ENCODE measurements at regions not wholly inside any gene's neighbourhood (a gene's known extent, or its start where the extent isn't known, plus 50 kb on each side); places are given as distances from the start of the nearest gene placed in this dataset.

- H3K4me3 ChIP-seq: no peak overlapping the region
- H3K9ac ChIP-seq (ENCODE audit: control insufficient read depth, insufficient read depth, low read length): no peak overlapping the region
- H3K36me3 ChIP-seq (ENCODE audit: control insufficient read depth in 2 of 2, insufficient read depth in 2 of 2, low read length in 1 of 2): no peaks in the 10 kb centered on the region
- 75% methylated on average over 6 of the region's 6 CpGs for WGBS (ENCODE audit: insufficient coverage, insufficient replicate concordance, low lambda C conversion rate, missing lambda C conversion rate)
- TF ChIP-seq STAT1 (conservative IDR thresholded peaks at IDR 0.05) (no peak), NR2C1 (IDR thresholded peaks at IDR 0.05) (no peak), ELK1 (IDR thresholded peaks at IDR 0.05; ENCODE audit: low read depth, low read length) (no peak), ZNF687 (IDR thresholded peaks at IDR 0.05) (no peak), ZNF592 (IDR thresholded peaks at IDR 0.05) (no peak), IRF4 (IDR thresholded peaks at IDR 0.05; ENCODE audit: low read depth, low read length) (no peak)
- H3K4me2 ChIP-seq (ENCODE audit: control insufficient read depth, insufficient read depth): no peak overlapping the region
- BruUV-seq (replicated peaks): no TSS peak
- SMC1A ChIA-PET (ENCODE audit: uncharacterized antibody, unreplicated experiment): interaction anchor here (1.0 kb wide), 1 partner anchor 64 kb away, joined by 3 read pairs; no protein-coding TSS in a partner anchor
- no peaks in the 10 kb centered on the region for H3K4me1 ChIP-seq (ENCODE audit: control insufficient read depth, insufficient read depth, low read length)
- no peaks in the 10 kb centered on the region; a peak in 1 of 4 replicates for H3K27me3 ChIP-seq (replicated peaks in 1 of 2; ENCODE audit: control insufficient read depth in 2 of 2, insufficient read depth in 2 of 2, low read length in 1 of 2)
- no peak for DNase-seq (ENCODE audit: low read depth, low spot score)
- CTCF ChIA-PET: interaction anchor here (0.6 to 2.0 kb wide), 7 partner anchors 8 to 980 kb away, joined by 3 to 5 read pairs (median 4); no protein-coding TSS in a partner anchor
- H3K9me3 ChIP-seq (replicated peaks; ENCODE audit: control insufficient read depth, insufficient read depth, low read length): no peaks in the 10 kb centered on the region
- in situ Hi-C loops (cut with MboI) (no loop called here), intact Hi-C loops (cut with micrococcal nuclease; ENCODE audit: unreplicated experiment) (no loop called here)
- no peak for ATAC-seq
- RAD21 ChIA-PET (ENCODE audit: unreplicated experiment): no interaction called here
- no peak for FAIRE-seq
- H4K20me1 ChIP-seq (ENCODE audit: control insufficient read depth, insufficient read depth): no peaks in the 10 kb centered on the region
- POLR2A ChIA-PET: interaction anchor here (0.6 to 1.3 kb wide), 2 partner anchors 10 to 54 kb away, joined by 3 read pairs; no protein-coding TSS in a partner anchor
- no peaks in the 10 kb centered on the region for H3K79me2 ChIP-seq (ENCODE audit: control insufficient read depth, insufficient read depth, low read length)
- H2AFZ ChIP-seq (ENCODE audit: control insufficient read depth, low read depth, low read length): no peak overlapping the region
- no peak overlapping the region for H3K27ac ChIP-seq (ENCODE audit: control insufficient read depth, insufficient read depth)
Measured at GRCh38 chr12:68094645-68095395, 64.7 kb downstream of the IFNG start.
